NCI-H1105 treated with DMSO at 0.1 percent for 48 hours (cell line): ENCODE measurements at regions not wholly inside any gene's neighbourhood (a gene's known extent, or its start where the extent isn't known, plus 50 kb on each side); places are given as distances from the start of the nearest gene placed in this dataset.

Experiments
- DNase-seq: peaks from one replicate; lab custom pipeline; 2025; lab: John Stamatoyannopoulos, UW

DNA sequence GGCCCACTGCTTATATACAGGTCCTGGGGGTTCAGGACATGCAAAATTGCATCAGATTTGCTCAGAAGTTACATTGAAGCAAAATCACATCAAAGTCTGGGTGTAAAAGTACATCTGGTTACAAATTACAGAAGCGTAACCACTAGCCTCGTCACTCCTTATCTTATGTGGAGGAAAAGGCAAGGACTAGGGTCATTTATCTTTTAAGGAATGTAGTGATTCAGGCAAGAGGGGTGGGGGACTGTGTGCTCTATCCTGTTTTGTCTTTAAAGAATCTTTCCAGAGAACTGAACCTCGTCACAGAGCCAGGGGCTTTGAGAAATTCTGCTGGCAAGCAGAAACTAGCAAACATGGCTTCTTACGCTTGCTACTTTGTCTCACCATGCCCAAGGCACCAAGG lies 61.1 kb upstream of the RAB4A start:
- DNase-seq: no peak

DNA sequence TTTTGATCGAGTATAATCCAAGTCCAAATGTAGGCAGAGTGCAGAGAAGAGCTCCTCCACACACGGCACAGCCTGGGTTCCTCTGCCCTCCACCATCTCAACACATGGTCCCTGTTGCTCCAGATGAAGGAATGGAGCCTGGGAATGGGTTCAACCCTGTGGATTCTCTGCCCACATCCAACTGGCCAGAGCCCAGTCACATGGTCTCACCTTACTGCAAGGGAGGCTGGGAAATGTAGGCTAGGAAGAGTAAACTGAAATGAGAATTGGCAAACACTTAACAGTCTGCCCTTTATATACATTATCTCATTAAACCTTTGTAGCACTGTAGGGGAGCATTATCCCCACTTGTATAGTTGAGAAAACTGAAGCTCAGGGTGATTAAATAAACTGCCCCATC lies 60.1 kb upstream of the RAB4A start:
- DNase-seq: no peak

DNA sequence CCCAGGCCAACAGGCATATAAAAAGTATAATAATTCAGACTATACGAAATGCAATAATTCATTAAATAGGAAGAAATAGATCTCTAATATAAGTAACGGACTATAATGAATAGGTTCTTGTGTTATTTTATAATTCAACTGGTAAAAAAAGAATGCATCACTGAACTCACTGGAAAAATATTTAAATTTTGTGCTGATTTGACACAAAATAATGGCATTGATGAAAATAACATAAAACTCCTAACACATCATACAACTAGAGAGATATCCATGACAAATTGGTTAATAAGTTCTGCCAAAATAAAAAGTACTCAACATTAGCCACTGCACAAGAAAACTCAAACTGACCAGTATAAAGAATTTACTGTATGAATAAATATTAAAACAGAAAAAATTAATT lies 57.1 kb upstream of the RAB4A start:
- no peak for DNase-seq

DNA sequence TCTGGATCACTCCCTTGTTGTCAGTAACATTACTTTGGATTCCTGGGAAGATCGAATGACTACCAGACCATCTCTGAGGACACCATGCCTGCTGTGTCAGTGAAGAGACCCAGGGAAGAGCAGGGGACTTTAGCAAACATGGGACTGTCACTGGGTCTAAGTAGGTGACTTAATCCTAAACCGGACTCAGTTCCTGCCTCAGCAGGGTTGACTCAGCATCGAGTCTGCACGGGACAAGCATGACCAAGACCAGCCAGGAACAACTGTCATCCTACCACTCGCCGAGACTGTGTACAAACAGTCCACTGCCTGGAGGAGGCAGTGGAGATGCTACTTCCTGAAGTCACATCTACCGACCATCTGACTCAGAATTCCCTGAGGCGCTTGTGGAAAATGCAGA lies 53.2 kb upstream of the RAB4A start:
- DNase-seq: no peak

DNA sequence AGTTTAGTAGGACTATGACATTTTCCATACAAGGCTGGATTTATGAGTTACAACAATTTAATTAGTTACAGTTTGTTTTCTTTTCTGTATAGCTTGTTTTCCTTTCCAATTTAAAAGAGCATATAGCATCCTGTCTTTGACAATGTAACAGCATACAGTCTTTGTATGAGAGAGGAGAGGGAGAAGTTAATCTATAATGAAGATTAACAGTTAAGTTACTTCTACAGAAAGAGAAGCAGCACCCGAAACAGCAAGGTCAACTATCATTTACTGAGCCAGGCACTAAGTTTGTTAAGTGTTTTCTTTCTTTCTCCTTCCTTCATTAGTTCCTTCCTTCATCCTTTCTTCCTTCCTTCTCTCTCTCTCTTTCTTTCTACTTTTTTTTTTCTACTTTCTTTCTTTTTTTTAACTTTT lies 52.3 kb upstream of the RAB4A start:
- DNase-seq: no peak

DNA sequence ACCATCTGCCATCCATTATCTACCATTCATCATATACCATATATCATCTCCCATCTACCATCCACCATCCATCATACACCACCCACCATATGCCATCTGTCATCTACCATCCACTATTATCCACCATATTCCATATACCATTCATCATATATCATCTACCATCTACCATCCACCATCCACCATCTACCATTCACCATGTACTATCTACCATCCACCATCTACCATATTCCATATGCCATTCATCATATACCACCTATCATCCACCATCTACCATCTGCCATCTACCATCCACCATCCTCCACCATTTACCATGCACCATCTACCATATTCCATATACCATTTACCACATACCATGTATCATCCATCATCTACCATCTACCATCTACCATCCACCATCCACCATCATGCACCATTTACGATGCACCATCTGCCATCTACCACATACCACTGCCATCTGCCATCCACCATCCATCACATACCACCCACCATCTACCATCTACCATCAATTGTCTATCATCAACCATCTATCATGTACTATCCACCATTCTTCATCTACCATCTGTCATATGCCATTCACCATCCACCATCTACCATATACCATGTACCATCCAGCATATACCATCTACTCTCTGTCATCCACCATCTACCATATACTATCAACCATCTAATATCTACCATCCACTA lies 50.6 kb upstream of the RAB4A start:
- no peak for DNase-seq

DNA sequence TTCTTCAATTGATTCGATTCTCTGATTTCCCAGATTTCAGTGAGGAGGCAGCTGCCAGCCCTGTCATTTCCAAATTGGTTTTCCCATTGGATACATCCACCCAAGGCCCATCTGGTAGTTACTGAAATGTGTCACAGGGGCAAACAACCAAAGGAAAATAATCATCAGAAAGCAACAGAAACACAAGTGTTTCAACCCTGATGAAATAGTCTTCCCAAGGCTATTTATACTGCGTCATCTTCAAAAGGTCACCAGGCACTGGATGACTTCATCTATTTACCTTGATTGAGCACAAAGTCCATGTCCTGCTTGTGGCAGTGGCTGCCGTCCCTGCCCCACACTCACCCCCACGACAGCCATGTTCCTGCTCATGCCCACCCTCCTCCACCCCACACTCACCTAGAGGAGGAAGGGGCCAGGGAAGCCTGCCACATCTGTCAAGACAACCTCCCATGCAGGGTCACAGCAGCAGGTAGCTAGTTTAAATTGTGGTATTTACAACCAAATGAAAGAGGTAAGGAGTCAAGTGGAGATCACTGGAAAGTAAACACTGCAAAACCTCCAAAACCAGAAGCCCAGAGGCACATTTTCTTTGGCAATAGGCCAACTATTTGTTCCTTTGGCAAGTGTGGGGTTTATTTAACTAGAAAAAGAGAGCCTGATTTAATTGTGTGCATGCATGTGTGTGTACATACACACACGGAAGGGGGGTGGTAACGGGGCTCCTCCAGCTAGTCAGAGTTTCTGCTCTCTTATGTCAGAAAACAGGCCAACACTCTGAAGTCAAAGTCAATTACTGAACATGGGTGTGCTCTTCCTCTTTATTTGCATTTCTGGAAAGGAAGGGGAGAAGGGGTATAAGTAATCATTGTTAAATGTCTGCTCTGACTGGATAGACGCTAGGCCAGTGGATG lies 49.5 kb upstream of the RAB4A start:
- peak; percentile 92 for DNase-seq
